GM21737 (cell line): ENCODE measurements at regions not wholly inside any gene's neighbourhood (a gene's known extent, or its start where the extent isn't known, plus 50 kb on each side); places are given as distances from the start of the nearest gene placed in this dataset.

Experiments
- ATAC-seq: cut with Tn5 transposase; IDR thresholded peaks from one replicate; pipeline ENCODE4 v1.9.1; 2021; ENCODE audit warnings: mild to moderate bottlenecking, moderate library complexity; ENCODE audit not compliant: unreplicated experiment

DNA sequence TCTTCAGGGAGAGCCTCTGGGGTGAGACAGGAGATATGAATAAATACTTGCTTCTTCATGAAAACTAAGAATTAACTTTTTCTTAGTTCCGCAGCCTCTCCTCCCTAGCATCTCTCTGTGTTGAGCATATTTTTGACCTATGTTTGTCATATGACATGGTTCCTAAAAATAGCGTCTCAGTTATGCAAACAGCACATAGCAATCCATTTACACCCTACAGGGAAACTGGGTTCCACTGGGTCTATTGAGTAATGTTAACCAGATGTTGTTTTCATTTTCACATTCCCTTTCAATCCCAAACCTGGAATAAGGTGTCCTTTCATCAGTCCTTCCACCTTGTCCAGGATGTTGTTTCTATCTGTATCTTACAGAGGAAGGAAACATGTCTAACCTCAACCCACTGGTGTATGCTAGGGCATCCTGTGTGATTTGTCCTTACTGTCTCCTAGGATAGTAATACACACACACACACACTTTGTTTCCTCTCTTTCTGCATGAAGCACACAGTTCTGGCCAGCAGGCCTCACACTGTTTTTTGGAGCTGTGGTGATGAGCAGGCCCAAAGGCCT is 1543.5 kb downstream of the AACS start:
- no peak for ATAC-seq

DNA sequence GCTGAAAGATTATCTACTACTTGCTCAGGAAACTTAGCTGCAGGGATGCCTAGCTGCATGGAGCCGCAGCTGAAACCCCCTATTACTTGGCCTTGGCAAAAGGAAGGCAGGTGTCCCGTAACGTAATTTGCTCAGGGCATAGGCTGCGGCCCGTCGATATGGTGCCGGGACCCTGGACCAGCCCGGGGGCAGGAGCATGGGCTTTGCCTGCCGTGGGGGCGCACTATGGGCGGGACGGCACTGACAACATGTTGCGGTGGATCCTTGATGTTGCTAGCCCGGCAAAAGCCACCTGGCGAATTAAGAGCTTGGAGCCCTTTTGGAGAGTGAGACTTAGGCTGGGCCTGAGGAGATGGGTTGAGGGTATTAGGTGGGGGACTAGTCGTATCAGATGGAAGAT is 1551.2 kb downstream of the AACS start:
- no peak for ATAC-seq

DNA sequence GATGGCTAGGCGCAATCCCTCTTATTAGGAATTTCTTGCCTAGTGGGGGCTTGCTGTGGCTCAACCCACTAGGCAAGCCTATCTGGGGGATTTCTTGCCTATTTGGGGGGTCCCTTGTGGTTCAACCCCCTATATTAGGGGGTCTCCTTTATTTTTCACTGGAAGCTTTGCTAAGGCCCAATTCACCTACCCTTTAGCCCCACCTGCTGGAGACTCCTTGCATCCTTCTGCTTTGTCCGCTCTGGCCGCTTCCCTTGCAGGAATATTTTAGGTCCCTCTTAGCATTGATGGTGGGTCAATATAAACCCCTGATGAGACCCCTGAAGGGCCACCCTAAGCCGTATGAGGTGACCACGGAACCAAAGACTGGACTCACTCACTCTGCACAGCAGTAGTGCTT is 1552.1 kb downstream of the AACS start:
- no peak for ATAC-seq

DNA sequence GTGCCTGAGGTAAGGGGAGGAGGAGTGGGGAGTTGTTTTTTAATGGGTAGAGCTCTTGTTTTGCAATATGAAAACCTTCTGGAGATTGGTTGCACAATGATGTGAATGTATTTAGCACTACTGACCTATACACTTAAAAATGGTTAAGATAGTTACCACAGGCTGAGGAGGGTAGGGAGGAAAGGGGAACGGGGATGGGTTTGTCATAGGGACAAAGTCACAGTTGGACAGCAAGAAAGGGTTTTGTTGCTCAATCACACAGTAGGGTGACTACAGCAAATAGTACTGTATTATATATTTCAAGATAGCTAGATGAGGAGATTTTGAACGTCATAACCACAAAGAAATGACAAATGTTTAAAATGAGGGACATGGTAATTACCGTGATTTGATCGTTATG is 1562.4 kb downstream of the AACS start:
- ATAC-seq, result no peak

DNA sequence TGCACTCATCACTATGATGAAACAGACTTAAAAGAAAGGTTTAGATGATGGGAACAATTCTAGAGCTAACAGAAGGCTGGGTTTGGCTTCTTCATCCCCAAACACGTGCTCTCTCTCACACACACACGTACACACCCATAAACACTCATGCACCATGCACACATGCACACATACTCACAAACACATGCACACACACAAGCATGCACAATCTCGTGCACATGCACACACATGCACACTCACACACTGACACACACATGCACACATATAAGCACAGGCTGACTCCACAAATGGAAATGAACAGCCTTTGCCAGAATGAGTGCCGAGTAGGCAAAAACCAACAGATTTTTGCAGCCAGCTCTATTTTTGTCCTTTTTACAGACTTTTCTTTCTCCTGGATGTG is 1571.6 kb downstream of the AACS start:
- no peak for ATAC-seq

DNA sequence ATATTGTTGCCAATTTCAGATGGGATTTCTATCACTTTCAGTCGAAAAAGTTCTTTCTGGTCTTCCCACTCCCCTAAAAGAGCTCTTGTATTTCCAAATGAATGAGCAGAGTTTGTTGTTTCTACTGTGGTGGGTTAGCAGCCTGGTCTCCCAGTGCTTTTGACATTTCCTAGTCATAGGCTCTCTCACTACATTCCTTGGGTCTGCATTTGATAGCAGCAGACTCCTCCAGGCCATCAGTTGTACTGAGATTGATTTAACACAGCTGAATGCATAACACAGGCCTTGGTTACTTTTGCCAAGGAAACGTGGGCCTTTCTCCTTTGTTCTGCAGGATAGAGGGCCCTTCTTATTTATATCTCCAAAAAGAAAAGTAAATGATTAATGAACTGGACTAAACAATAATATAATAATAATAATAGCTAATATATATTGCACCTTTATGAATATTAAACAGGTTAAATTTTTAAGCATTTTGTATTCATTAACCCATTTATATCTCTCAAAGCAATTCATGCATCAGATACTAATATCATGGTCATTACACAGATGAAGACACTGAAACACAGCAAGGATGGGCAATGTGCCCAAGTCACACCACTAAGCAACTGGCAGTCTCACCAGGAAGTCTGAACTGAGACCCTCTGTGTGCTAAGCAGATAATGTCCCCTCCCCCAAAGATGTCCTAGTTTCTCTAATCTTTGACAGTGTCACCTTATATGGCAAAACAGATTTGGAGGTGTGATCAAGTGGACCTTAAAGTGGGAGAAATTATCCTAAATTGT is 1579.2 kb downstream of the AACS start:
- ATAC-seq, result no peak

DNA sequence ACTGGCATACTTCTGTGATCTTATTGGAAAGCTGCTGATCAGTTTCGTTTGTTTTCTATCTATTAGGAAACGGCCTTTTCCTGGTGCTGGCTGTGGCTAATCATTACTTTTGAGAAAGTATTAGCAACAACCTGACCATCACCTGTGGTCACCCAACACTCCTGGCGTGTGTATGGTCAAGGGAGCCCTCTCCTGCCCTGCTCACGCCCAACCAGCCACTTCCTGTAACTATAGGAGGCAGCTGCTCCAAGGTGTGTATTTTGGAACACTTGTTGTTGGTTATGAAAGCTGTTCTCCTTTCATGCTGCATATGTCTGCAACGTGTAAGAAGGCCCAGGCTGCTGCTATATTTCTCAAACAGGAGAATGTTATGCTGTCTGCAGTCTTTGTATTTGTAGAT is 1582.8 kb downstream of the AACS start:
- ATAC-seq, result no peak

DNA sequence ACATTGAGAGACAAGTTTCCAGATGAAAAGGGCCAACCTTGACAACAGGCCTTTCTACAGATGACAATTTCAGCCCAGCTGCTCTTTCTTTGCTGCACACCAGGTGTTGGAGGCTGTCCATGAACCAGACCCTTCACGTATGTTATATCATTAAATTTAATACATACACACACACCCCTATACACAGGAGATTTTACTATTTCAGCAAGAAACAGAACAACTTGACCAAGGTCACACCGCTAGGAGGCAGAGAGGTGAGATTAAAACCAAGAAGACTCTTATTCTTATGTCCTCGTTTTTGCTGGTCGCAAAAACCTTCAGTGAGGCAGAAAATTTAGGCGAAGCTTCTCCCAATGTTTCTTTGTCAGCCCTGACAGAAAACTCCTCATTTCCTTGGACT is 1585.9 kb downstream of the AACS start:
- ATAC-seq, result no peak

DNA sequence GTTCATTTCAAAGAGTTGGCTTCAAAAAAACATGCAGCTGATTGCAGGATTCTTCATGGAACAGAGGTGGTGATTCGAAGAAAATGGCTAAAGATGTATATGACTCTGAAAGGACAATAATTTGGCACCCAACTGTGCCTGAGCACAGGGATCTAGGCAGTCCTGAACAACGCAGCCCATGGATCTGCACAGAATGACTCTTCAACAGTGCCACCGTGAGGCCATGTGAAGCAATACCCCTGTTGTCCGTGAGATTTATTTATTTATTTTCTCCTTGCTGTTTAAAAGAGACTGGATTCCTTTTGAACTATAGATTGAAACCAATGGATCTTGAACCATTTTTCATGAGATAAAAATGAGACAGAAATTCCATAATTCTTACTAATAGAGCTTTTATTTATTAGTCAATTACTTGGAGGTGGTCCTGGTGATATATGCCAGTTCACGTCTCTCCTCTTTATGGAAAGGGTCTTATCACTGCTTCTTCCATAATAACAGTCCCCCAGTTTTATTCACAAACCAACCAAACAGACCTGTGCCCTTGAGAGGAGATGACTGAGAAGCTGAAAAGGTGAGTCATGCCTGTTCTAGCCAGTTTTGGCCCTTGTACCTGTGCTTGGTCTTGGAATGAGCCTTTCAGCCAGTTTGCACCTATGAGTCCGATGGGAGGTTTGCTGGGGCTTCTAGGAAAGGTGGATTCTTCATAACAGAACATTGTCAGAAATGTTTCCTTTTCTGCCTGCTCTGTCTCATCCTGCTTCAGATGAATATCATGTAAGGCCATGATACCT is 1598.3 kb downstream of the AACS start:
- ATAC-seq, result no peak

DNA sequence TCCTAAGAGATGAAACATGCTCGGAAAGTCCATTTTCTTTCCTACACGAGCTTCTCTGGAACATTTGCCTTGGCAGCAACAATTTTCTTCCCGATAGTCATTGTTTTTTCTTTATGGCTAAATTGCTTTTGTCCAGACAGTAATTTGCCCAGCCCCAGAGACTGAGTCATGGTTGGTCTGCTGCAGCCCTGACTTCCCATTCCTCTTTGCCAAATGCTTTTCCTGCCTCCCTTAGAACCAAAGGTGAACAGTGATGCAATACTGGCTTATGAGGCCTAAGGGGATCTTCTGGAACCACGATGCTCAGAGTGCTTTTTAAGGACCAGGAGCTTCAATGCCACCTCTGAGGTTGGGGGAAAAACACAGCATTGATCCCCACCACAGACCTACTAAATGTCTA is 1599.6 kb upstream of the TMEM132C start:
- no peak for ATAC-seq

DNA sequence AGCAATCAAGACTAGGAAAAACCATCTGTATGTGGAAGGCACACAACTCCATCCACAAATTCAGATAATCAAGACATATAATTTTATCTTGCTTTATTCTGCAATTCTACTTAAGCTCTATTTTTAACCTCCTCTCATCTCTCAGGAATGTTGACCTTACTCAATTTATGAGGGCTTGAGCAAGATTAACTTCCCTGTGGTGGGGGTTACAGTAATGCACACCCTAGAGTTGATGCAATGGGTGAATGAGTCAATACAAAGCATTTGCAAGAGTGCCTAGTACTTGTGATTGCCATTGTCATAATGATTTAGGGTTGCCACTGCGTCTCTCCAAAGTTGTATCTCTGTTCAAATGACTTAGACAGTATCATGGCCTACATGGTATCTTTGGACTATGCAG is 1598.4 kb upstream of the TMEM132C start:
- no peak for ATAC-seq

DNA sequence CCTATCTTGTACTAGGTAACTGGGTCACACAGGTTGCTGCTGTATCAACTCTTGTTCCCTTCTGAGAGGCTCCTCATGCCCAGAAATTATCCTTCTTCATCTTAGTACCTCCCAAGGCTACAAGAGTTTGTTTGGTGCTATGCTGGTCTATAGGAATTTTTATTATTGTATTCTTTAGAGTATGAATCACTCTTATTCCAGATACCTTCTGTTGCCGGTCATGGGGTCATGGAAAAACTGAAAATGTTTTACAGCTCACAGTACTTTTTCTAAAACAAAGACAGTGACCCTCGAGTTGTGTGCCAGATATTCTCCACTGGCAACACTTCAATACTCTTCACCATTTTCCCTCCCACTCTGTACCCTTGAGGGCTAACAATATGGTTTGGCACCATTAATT is 1598.0 kb upstream of the TMEM132C start:
- no peak for ATAC-seq

DNA sequence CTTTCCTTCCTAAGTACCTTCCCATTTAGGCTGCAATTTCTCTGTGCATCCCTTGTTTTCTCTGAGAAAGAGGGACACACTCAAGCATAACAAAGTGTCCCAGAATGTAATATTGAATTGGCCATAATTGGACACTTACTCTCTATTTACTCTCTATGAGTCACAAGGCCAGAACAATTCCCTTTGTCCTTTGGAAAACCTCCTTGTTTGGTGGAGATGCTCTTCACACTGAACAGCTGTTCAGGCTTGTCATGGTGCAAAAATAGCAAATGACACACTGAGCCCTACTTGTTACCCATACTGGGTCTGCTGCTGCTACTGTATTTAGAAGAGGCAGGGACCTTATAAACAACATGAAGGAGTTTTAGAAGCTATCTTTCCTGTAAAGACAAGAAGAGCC is 1590.5 kb upstream of the TMEM132C start:
- no peak for ATAC-seq

DNA sequence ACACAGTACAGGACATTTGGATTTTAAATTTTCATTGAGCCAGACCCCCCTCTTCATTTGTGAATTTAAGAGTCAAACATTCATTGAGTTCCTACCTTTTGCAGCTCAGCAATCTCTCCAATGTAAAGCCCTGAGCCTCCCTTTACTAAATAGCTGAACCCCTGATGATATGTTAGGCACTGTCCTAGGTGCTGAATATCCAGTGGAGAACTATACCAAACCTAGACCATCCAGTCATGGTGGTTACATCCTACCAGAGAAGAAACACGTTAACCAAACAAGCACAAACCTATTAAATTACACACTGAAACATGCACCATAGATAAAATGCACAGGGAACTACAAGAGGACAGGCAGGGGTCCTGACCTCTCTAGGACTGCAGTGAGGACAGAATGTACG is 1585.3 kb upstream of the TMEM132C start:
- ATAC-seq, result no peak

DNA sequence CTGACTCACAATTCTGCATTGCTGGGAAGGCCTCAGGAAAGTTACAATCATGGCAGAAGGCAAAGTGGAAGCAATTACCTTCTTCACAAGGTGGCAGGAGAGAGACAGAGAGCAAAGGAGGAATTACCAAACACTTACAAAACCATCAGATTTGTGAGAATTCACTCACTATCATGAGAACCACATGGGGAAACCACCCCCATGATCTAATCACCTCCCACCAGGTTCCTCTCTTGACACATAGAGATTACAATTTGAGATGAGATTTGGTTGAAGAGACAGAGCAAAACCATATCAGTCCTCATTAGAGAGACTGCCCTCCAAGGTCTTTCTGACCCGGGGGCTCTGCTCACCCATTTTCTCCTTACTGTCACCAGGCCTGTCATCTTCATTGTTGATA is 1582.3 kb upstream of the TMEM132C start:
- ATAC-seq, result no peak

DNA sequence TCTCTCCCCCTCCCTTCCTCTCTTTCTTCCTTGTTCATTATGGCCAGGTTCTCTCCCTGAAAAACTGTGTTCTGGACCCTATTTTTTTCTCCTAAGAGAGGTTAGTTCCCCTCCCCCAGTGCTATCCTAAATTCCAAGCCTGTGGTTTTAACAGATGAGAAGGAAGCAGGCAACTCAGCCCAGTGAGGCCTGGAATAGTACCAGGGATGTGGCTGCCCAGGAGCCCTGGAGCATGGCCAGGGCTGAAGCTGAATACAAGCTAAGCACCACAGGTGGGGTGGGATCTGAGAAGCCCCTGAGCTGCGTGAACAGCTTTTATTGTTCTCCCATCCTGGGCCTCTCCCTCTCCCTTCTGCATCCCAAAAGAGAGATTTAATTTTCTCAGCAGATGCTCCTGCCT is 1581.3 kb upstream of the TMEM132C start:
- ATAC-seq, result no peak

DNA sequence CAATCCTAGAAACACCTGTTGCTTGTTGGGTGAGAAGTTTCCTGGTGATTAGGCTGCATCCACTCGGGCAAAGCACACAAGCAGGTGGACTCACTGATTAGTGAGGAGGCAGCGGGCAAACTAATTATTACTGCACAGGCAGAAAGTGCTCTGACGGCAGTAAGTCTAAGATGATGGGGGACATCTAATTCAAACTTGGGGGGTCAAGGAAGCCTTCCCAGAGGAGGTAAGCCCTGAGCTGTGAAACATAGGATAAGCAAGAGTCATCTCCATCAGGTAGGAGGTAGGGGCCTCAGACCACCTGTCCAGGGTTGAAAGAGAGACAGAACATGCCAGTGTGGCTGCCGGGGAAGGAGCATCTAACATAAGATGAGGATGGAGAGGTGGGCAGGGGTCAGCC is 1578.4 kb upstream of the TMEM132C start:
- ATAC-seq, result no peak

DNA sequence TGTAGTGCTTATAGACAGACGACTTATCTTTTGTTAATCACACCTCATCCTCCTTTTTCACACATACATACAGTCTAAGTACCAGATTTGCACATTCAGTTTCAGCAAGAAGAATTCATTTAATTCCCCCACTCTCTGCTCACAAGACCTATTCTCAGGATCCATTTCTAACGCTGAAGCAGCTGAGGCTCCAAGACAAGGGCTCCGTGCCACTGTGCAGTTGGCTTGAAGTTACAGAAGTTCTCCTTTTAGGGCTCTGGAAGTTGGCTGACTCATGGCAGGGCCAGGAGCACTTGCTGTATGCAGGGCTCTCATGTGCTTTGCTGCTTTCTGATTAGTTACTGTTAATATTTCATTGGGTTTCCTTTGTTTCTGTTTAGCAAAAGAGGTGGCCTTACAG is 1566.9 kb upstream of the TMEM132C start:
- ATAC-seq, result no peak

DNA sequence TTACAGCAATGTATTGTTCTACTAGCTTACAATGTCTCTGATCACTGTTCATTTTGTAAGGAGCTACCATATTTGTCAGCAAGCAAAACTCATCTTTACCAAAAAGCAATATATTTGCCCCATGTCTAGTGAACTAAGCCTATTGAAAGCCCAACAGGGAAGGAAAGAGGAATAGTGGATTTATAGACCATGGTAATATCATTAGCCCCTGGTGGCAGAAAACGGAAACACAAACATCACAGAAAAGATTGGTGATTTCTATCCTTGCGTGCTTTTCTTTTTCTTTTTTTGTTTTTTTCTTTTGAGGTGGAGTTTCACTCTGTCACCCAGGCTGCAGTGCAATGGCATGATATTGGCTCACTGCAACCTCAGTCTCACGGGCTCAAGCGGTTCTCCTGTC is 1562.4 kb upstream of the TMEM132C start:
- ATAC-seq, result no peak

DNA sequence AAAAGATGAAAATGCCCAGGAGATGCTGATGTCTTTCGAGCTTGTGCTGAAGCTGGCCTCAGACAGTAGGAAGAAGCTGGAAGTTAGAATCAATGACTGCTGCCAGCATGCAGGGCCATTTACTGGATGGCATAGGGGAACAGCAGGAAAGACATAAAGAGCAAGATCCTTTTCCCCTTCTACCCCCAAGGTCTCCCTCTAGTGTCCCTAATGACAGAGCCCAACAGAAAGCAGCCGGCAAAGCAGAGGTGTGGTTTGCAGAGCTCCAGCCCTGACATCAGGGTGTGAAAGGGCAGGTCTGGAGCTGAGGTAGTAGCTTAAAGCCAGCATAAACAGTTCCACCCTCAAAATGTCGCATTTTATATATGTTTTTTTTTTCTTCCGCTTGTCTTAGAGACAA is 1560.7 kb upstream of the TMEM132C start:
- ATAC-seq, result no peak

DNA sequence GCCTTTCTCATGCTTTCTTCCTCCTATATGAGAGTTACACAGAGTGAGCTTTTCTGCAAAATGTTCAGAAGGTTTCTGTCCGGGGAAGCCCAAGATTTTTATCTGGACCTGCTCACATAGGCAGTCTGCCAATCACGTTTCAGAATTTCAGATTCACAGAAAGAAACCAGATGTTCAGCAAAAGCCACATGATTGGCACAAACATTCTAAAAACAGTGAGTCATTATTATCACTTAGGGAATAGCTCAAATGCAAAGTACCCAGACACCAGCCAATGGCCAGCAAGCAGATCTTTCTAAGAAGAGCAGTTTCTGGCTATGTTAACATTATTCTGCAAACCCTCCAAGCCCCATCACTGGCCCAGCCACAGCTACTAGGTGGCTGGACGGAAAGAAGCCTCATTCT is 1558.5 kb upstream of the TMEM132C start:
- ATAC-seq, result no peak

DNA sequence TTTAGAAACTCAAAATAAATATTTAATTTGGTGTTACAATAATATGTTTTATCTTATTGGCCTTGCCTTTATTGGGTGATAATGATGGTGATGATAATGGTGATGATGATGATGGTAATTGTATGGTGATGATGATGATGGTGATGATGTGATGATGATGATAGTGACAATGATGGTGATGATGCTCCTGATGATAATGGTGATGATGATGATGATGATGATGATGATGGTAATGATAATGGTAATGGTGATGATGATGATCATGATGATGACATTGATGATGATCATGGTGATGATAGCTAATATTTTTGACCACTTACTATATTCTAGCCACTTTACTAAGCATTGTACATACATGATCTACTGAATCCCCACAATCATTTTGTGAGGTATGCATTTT is 1548.6 kb upstream of the TMEM132C start:
- no peak for ATAC-seq
